HG03571 (cell line): ENCODE measurements at regions not wholly inside any gene's neighbourhood (a gene's known extent, or its start where the extent isn't known, plus 50 kb on each side); places are given as distances from the start of the nearest gene placed in this dataset.

Source experiments
- ATAC-seq: cut with Tn5 transposase; IDR thresholded peaks from one replicate; pipeline ENCODE4 v1.9.1; 2021; ENCODE audit not compliant: unreplicated experiment

GRCh38 chr7:36002900-36003299, 150.2 kb upstream of the EEPD1 start:
- ATAC-seq: no peak

- no peak for ATAC-seq
Observed at GRCh38 chr7:36003343-36003742, 149.7 kb upstream of the EEPD1 start.

- ATAC-seq: no peak
Observed at GRCh38 chr7:36005293-36005692, 147.8 kb upstream of the EEPD1 start.

GRCh38 chr7:36005876-36006275, 147.2 kb upstream of the EEPD1 start:
- ATAC-seq: no peak

GRCh38 chr7:36006636-36007229, 146.3 kb upstream of the EEPD1 start:
- no peak for ATAC-seq

- no peak for ATAC-seq
Observed at GRCh38 chr7:36010656-36011587, 142.1 kb upstream of the EEPD1 start.

GRCh38 chr7:36011588-36011965, 141.5 kb upstream of the EEPD1 start:
- no peak for ATAC-seq

- ATAC-seq: no peak
Observed at GRCh38 chr7:36013246-36014014, 139.6 kb upstream of the EEPD1 start.

GRCh38 chr7:36014961-36015360, 138.1 kb upstream of the EEPD1 start:
- no peak for ATAC-seq

- no peak for ATAC-seq
Observed at GRCh38 chr7:36015733-36016132, 137.3 kb upstream of the EEPD1 start.

- no peak for ATAC-seq
Observed at GRCh38 chr7:36016648-36017047, 136.4 kb upstream of the EEPD1 start.

GRCh38 chr7:36017111-36017510, 135.9 kb upstream of the EEPD1 start:
- ATAC-seq: no peak

GRCh38 chr7:36018816-36019484, 134.1 kb upstream of the EEPD1 start:
- no peak for ATAC-seq

GRCh38 chr7:36019538-36019937, 133.5 kb upstream of the EEPD1 start:
- ATAC-seq: no peak

GRCh38 chr7:36019980-36020379, 133.1 kb upstream of the EEPD1 start:
- ATAC-seq: no peak

GRCh38 chr7:36021367-36021766, 131.7 kb upstream of the EEPD1 start:
- no peak for ATAC-seq

- no peak for ATAC-seq
Observed at GRCh38 chr7:36021917-36022550, 131.0 kb upstream of the EEPD1 start.

GRCh38 chr7:36023033-36023560, 130.0 kb upstream of the EEPD1 start:
- ATAC-seq: no peak

GRCh38 chr7:36025190-36025589, 127.9 kb upstream of the EEPD1 start:
- ATAC-seq: no peak

- no peak for ATAC-seq
Observed at GRCh38 chr7:36029311-36029710, 123.7 kb upstream of the EEPD1 start.
